DOHH2 (cell line): ENCODE measurements at regions not wholly inside any gene's neighbourhood (a gene's known extent, or its start where the extent isn't known, plus 50 kb on each side); places are given as distances from the start of the nearest gene placed in this dataset.

Experiments
- EZH2phosphoT487 ChIP-seq: fragments of 200-600 bp; sonication (generic); IDR thresholded peaks from 2 replicates; pipeline ENCODE4 v1.6.1; 2017; ENCODE audit warnings: borderline replicate concordance, mild to moderate bottlenecking, antibody characterized with exemption, low read length, moderate library complexity, mixed read lengths
- TF ChIP-seq, protein P1 (sequence below): fragments of 200-600 bp; sonication (generic); IDR thresholded peaks from one replicate; pipeline ENCODE4 v1.5.1; 2014; ENCODE audit warnings: antibody characterized with exemption, mild to moderate bottlenecking, low read depth, low read length; ENCODE audit not compliant: poor library complexity, severe bottlenecking

DNA sequence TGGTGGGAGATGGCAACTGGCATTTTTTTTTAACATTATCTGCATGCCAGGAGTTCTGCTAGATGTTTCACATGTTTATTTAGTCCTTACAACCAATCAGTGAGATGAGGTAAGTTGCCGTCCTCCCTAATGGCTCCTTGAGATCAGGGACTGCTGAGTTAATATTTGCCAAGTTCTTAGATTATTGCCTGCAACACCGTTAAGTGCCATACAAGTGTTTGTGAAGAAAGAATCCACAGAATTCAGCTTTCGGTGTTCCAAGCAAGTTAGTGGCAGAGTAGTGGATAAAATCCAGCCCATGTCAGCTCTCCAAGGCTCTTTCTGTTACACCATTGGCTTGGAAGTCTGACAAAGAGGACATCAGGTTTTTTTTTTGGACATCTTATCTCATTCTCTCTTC is 95.9 kb downstream of the C1QL2 start:
- TF ChIP-seq, protein P1, sequence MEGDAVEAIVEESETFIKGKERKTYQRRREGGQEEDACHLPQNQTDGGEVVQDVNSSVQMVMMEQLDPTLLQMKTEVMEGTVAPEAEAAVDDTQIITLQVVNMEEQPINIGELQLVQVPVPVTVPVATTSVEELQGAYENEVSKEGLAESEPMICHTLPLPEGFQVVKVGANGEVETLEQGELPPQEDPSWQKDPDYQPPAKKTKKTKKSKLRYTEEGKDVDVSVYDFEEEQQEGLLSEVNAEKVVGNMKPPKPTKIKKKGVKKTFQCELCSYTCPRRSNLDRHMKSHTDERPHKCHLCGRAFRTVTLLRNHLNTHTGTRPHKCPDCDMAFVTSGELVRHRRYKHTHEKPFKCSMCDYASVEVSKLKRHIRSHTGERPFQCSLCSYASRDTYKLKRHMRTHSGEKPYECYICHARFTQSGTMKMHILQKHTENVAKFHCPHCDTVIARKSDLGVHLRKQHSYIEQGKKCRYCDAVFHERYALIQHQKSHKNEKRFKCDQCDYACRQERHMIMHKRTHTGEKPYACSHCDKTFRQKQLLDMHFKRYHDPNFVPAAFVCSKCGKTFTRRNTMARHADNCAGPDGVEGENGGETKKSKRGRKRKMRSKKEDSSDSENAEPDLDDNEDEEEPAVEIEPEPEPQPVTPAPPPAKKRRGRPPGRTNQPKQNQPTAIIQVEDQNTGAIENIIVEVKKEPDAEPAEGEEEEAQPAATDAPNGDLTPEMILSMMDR, result no peak
- no peak for TF ChIP-seq EZH2phosphoT487
